Colonic mucosa (tissue), 4 donors: ENCODE measurements at regions not wholly inside any gene's neighbourhood (a gene's known extent, or its start where the extent isn't known, plus 50 kb on each side); places are given as distances from the start of the nearest gene placed in this dataset.

ENCODE experiments used
- DNase-seq: peaks from one replicate; pipeline ENCODE4 v3.0.0-alpha.2; 2020
- H3K27ac ChIP-seq: fragments of 200-600 bp; one replicate; pipeline ENCODE4 v1.8.0; 2021
- H3K27me3 ChIP-seq: fragments of 200-600 bp; one replicate; pipeline ENCODE4 v1.8.0; 2021
- H3K36me3 ChIP-seq: fragments of 200-600 bp; one replicate; pipeline ENCODE4 v1.8.0; 2021
- H3K4me1 ChIP-seq: fragments of 200-600 bp; one replicate; pipeline ENCODE4 v1.8.0; 2021; ENCODE audit warnings: mild to moderate bottlenecking
- H3K4me3 ChIP-seq: fragments of 200-600 bp; one replicate; pipeline ENCODE4 v1.8.0; 2021
- H3K9ac ChIP-seq, 2 donors: one replicate each; pipeline ENCODE4 v1.7.0; 2013; ENCODE audit warnings: control low read depth in 2 of 2, low read depth in 2 of 2, low read length in 2 of 2
- H3K9me3 ChIP-seq: fragments of 200-600 bp; one replicate; pipeline ENCODE4 v1.8.0; 2021
- intact Hi-C: fragments of 100-400 bp; cut with DNase I; formaldehyde crosslinking; loops from one replicate; pipeline ENCODE4 v1.14.1; 2022
- TF ChIP-seq, protein P1 (sequence below): fragments of 200-600 bp; IDR thresholded peaks from one replicate; pipeline ENCODE4 v1.8.0; 2022; ENCODE audit warnings: antibody characterized with exemption, mild to moderate bottlenecking
- donor health status: healthy.
- donor health status: DM: no; HTN: no; CAD: no.
- donor health status: DM: no; HTN: no; CAD: no.

DNA sequence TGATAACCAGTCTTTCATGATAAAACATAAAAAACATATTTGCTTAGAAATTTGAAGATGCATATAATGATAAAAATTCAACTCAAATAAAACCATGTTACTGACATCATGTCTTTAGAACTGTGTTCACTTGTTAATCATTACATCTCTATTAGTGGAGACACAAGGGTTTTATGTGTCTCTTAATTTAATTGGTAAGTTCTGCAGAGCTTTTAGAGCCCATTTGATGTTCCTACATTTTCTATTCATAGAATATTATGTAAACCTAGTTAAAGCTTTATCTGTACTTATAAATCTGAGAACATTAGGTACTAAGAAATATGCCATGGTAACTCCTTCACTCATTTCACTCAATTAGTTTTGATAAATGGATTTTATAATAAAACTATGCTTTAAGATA is 285.4 kb downstream of the SLCO4C1 start:
- intact Hi-C loops = no loop called here
- DNase-seq = no peak
- TF ChIP-seq, protein P1, sequence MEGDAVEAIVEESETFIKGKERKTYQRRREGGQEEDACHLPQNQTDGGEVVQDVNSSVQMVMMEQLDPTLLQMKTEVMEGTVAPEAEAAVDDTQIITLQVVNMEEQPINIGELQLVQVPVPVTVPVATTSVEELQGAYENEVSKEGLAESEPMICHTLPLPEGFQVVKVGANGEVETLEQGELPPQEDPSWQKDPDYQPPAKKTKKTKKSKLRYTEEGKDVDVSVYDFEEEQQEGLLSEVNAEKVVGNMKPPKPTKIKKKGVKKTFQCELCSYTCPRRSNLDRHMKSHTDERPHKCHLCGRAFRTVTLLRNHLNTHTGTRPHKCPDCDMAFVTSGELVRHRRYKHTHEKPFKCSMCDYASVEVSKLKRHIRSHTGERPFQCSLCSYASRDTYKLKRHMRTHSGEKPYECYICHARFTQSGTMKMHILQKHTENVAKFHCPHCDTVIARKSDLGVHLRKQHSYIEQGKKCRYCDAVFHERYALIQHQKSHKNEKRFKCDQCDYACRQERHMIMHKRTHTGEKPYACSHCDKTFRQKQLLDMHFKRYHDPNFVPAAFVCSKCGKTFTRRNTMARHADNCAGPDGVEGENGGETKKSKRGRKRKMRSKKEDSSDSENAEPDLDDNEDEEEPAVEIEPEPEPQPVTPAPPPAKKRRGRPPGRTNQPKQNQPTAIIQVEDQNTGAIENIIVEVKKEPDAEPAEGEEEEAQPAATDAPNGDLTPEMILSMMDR = no peak

DNA sequence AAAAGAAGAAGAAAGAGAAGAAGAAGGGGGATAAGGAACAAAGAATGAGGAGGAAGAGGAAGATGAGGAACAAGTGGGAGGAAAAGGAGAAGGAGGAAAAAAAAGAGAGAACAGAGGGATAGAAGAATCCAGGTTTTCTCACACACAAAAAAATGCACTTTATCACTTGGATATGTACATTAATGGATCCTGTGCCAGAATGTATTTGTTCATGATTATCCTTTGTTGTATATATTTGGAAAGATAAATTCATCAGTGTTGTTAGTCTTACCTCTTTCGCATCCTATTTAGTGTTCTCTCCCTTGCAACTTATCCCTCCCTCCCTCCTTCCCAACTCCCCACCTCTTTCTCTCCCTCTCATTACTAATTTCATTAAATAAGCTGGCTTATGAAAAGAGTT is 298.8 kb downstream of the SLCO4C1 start:
- no peaks in the 10 kb centered on the region for H3K36me3 ChIP-seq
- intact Hi-C loops = no loop called here
- H3K27ac ChIP-seq = no peak overlapping the region
- H3K9ac ChIP-seq = no peak overlapping the region
- DNase-seq = no peak
- H3K4me3 ChIP-seq = no peak overlapping the region
- H3K27me3 ChIP-seq = no peaks in the 10 kb centered on the region
- no peaks in the 10 kb centered on the region for H3K9me3 ChIP-seq
- no peaks in the 10 kb centered on the region for H3K4me1 ChIP-seq
- TF ChIP-seq, protein P1 = no peak

More for the DNA sequence above, 285.4 kb downstream of the SLCO4C1 start:
- Histone ChIP-seq H3K9me3 (no peaks in the 10 kb centered on the region), H3K4me1 (no peaks in the 10 kb centered on the region), H3K27me3 (no peaks in the 10 kb centered on the region), H3K4me3 (no peak overlapping the region), H3K9ac (no peak overlapping the region), H3K36me3 (no peaks in the 10 kb centered on the region), H3K27ac (no peak overlapping the region)

GRCh38 chr5:101995585-101995984 is 300.5 kb downstream of the SLCO4C1 start:
- Histone ChIP-seq H3K27me3 (no peaks in the 10 kb centered on the region), H3K4me1 (no peaks in the 10 kb centered on the region), H3K9me3 (no peaks in the 10 kb centered on the region), H3K27ac (peak overlapping the region; percentile 19), H3K4me3 (no peak overlapping the region), H3K36me3 (no peaks in the 10 kb centered on the region), H3K9ac (no peak overlapping the region)
- DNase-seq = peak; percentile 32
- intact Hi-C loops = no loop called here
- TF ChIP-seq, protein P1 = no peak

GRCh38 chr5:101991486-101991885 is 304.6 kb downstream of the SLCO4C1 start:
- H3K36me3 ChIP-seq = no peaks in the 10 kb centered on the region
- no peaks in the 10 kb centered on the region for H3K4me1 ChIP-seq
- intact Hi-C loops = no loop called here
- no peak overlapping the region for H3K27ac ChIP-seq
- no peak for DNase-seq
- no peaks in the 10 kb centered on the region for H3K27me3 ChIP-seq
- H3K9me3 ChIP-seq = no peaks in the 10 kb centered on the region
- no peak overlapping the region for H3K4me3 ChIP-seq
- TF ChIP-seq, protein P1 = no peak
- no peak overlapping the region for H3K9ac ChIP-seq

DNA sequence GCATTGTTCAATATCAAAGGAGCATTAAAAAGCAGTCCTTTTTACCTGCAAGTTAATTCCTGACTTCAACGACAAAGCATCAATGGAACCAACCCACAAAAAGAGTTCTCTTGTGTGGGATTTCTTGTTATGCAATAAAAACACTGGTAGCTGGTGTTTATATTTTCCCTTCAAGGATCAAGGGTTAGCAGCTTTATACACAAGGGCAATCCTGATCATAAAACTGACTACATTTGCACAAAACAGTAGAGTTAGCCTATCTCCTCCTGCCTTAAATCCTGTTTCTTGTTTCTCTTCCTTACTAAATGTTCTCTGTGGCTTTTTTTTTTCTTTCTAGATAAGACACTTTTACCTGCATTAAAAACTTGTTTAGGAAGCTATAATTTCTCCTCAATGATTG is 306.4 kb downstream of the SLCO4C1 start:
- H3K9me3 ChIP-seq = no peaks in the 10 kb centered on the region
- intact Hi-C loops = no loop called here
- H3K9ac ChIP-seq = no peak overlapping the region
- no peak overlapping the region for H3K4me3 ChIP-seq
- no peaks in the 10 kb centered on the region for H3K36me3 ChIP-seq
- no peaks in the 10 kb centered on the region for H3K4me1 ChIP-seq
- H3K27me3 ChIP-seq = no peaks in the 10 kb centered on the region
- no peak overlapping the region for H3K27ac ChIP-seq
- DNase-seq = no peak
- TF ChIP-seq, protein P1 = no peak
